GM12864 (cell line): ENCODE measurements at regions not wholly inside any gene's neighbourhood (a gene's known extent, or its start where the extent isn't known, plus 50 kb on each side); places are given as distances from the start of the nearest gene placed in this dataset.
"Not testable (repeated sequence)": the region's sequence is repeated elsewhere in the genome, so short reads cannot be mapped to it uniquely, and the experiment has no call there.

ENCODE experiments used
- DNase-seq: peaks from one replicate; pipeline ENCODE4 v3.0.0-alpha.2; 2011; ENCODE audit warnings: low read depth
- H3K4me3 ChIP-seq: 2 replicates; pipeline ENCODE4 v1.5.1; 2011; ENCODE audit warnings: mild to moderate bottlenecking, low read depth, low read length, control low read depth
- TF ChIP-seq, protein P1 (sequence below): IDR thresholded peaks from 2 replicates; pipeline ENCODE4 v1.5.1; 2011; ENCODE audit warnings: low read depth, mild to moderate bottlenecking, moderate library complexity, low read length, control low read depth, inconsistent platforms; ENCODE audit errors: missing control alignments

DNA sequence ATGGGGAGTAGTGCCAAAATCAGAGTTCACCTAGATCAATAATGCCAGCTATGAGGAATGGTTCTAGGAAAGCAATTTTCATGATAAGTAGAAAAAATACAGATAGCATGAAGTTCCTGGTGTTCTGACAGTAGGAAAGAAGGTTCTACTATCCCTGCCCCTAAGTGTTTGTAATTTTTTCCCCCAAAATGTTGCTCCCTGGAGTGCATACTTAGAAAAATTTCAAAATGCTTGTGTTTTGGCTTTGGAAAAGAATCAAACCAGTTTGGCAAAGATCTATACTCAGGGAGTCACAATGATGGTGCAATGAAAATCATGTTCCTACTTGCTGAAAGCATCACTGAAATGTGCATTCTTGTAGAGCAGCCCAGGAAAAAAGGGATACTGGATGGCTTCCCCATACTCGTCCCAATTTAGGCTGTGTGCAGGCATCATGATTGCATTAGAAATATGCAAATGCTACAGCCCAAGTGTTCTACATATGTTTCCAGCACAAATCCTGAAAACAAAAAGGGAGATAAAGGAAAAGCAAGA is 74.7 kb downstream of the LPAR4 start:
- H3K4me3 ChIP-seq, result no peak overlapping the region
- TF ChIP-seq, protein P1, sequence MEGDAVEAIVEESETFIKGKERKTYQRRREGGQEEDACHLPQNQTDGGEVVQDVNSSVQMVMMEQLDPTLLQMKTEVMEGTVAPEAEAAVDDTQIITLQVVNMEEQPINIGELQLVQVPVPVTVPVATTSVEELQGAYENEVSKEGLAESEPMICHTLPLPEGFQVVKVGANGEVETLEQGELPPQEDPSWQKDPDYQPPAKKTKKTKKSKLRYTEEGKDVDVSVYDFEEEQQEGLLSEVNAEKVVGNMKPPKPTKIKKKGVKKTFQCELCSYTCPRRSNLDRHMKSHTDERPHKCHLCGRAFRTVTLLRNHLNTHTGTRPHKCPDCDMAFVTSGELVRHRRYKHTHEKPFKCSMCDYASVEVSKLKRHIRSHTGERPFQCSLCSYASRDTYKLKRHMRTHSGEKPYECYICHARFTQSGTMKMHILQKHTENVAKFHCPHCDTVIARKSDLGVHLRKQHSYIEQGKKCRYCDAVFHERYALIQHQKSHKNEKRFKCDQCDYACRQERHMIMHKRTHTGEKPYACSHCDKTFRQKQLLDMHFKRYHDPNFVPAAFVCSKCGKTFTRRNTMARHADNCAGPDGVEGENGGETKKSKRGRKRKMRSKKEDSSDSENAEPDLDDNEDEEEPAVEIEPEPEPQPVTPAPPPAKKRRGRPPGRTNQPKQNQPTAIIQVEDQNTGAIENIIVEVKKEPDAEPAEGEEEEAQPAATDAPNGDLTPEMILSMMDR, result no peak
- DNase-seq, result no peak

DNA sequence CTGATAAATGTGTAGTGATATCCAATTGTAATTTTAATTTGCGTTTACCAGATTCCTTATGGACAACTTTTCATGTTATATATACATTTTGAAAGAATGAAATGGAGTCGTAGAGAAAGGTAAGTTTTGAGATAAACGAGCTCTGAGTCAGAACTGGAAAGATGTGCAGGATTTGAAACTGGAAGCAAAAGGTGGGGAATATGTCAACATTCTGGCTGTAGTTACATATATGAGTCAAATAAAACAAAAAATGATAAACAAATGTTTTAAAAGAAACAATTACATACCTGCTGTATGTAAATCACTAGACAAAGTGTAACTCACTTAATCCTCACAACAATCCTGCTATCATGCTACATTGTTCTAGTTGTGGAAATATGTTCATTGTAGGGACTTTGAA is 84.0 kb downstream of the LPAR4 start:
- TF ChIP-seq, protein P1, result no peak
- DNase-seq, result no peak
- no peak overlapping the region for H3K4me3 ChIP-seq

DNA sequence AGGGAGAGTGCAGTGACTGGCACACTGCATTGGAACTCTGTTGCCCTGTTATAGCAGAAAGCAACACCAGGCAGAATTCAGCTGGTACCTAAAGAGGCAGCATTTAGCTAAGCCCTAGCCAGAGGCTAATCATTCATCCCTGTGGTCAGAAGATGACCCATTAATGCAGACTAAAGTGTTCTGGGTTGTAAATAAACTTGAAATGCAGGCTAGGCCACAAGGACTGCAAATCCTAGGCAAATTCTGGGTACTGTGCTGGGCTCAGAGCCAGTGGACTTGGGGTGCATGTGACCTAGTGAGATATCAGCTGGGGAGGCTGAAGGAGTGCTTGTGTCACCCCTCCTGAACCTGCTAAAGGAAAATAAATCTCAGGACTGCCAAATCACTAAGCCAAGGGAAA is 91.2 kb downstream of the LPAR4 start:
- DNase-seq, result no peak
- TF ChIP-seq, protein P1, result no peak

DNA sequence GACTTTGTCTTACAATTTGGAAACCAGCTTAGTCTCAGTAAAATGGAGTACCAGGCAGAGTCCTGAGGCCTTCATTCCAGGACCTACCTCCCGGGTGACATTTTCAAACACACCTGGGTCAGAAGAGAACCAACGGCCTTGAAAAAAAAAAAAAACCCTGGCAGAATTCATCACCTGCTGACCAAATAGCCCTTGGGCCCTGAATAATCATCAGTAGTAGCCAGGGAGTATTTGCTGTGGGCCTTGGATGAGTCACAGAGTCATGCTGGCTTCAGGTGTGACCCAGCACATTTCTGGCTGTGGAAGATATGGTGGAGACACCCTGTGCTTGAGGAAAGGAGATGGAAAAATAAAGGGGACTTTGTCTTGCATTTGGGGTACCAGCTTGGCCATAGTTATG is 92.2 kb downstream of the LPAR4 start:
- no peak overlapping the region for H3K4me3 ChIP-seq
- TF ChIP-seq, protein P1, result no peak
- DNase-seq, result no peak

More for the DNA sequence above, 91.2 kb downstream of the LPAR4 start:
- H3K4me3 ChIP-seq, result no peak overlapping the region

DNA sequence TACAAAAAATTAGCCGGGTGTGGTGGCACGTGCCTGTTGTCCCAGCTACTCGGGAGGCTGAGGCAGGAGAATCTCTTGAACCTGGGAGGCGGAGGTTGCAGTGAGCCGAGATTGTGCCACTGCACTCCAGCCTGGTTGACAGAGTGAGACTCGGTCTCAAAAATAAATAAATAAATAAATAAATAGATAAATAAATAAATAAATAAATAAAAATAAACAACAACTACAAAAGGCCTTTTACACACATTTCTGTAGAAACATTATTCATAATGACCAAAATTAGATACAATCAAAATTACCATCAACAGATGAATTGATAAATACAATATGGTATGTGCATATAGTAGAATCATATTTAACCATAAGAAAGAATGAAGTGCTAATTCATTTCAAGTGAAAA is 96.7 kb downstream of the LPAR4 start:
- not testable (repeated sequence) for DNase-seq, H3K4me3 ChIP-seq

DNA sequence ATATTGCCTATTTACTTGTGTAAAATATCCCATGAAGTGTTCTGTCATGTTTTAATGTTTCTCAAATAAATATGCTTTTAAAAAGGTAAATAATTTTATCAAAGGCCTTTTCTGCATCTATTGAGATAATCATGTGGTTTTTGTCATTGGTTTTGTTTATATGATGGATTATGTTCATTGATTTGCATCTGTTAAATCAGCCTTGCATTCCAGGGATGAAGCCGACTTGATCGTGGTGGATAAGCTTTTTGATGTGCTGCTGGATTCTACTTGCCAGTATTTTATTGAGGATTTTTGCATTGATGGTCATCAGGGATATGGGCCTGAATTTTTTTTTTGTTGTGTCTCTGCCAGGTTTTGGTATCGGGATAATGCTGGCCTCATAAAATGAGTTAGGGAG is 63.9 kb upstream of the P2RY10 start:
- not testable (repeated sequence) for DNase-seq, H3K4me3 ChIP-seq

DNA sequence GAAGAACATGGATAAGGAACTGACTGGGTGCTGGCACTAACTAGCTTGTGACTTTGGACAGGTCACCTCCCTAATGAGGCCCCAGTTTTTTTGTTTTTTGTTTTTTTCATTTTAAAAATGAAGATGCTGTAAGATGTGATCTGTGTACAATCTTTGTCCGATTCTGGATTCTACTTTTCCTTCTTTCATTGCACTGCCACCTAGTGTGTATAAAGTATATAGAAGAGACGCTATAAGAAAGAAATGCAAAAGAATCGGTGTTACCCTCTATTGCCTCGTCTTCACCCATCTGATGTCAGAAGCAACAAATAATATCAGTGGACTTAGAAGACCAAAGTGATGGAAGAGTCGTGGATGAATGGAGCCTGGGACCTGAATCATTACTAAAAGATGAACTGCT is 58.6 kb upstream of the P2RY10 start:
- DNase-seq, result no peak
- H3K4me3 ChIP-seq, result no peak overlapping the region
- TF ChIP-seq, protein P1, result peak; percentile 35
